Small intestine (tissue), 7 donors: ENCODE measurements at regions not wholly inside any gene's neighbourhood (a gene's known extent, or its start where the extent isn't known, plus 50 kb on each side); places are given as distances from the start of the nearest gene placed in this dataset.
"Not testable (repeated sequence)": the region's sequence is repeated elsewhere in the genome, so short reads cannot be mapped to it uniquely, and the experiment has no call there.

ENCODE experiments used
- DNase-seq, 2 donors: peaks; one replicate each; pipeline versions ENCODE4 v3.0.0 to v3.0.0-alpha.2; 2013
- FAIRE-seq: peaks from 2 replicates; lab custom pipeline; 2012; peaks lifted over from hg19 to GRCh38; lab: Jason Lieb, UNC
- H3K27ac ChIP-seq, 3 donors: one replicate each; pipeline ENCODE4 v1.5.1; 2013; ENCODE audit warnings: low read length in 2 of 3, mild to moderate bottlenecking in 2 of 3, control low read depth in 1 of 3, inconsistent platforms in 1 of 3, low read depth in 1 of 3, moderate library complexity in 1 of 3
- H3K27me3 ChIP-seq, 3 donors: one replicate each; pipeline ENCODE4 v1.6.1; 2013; ENCODE audit warnings: low read length in 3 of 3, inconsistent platforms in 1 of 3; ENCODE audit not compliant: control insufficient read depth in 3 of 3, insufficient read depth in 3 of 3
- H3K36me3 ChIP-seq, 3 donors: one replicate each; pipeline ENCODE4 v1.6.1; 2013; ENCODE audit warnings: low read length in 3 of 3, inconsistent platforms in 1 of 3, low read depth in 1 of 3, mild to moderate bottlenecking in 1 of 3, moderate library complexity in 1 of 3; ENCODE audit not compliant: control insufficient read depth in 3 of 3, insufficient read depth in 2 of 3
- H3K4me1 ChIP-seq, 3 donors: one replicate each; pipeline ENCODE4 v1.6.1; 2013; ENCODE audit warnings: low read length in 2 of 3, inconsistent platforms in 1 of 3, low read depth in 1 of 3, mild to moderate bottlenecking in 1 of 3, moderate library complexity in 1 of 3; ENCODE audit not compliant: control insufficient read depth in 3 of 3, insufficient read depth in 2 of 3
- H3K4me3 ChIP-seq, 3 donors: one replicate each; pipeline ENCODE4 v1.5.1; 2013; ENCODE audit warnings: low read length in 3 of 3, control low read depth in 1 of 3, inconsistent platforms in 1 of 3, low read depth in 1 of 3, mild to moderate bottlenecking in 1 of 3, moderate library complexity in 1 of 3
- H3K9me3 ChIP-seq, 2 donors: one replicate each; pipeline ENCODE4 v1.6.1; 2013; ENCODE audit warnings: low read depth in 1 of 2, low read length in 1 of 2; ENCODE audit not compliant: control insufficient read depth in 2 of 2, insufficient read depth in 1 of 2
- WGBS, 3 donors: extraction: QIAGEN DNeasy Blood & Tissue Kit; methylation state at CpG; one replicate each; pipeline ENCODE4 v1.1.7; 2013; 5-methylcytosine and 5-hydroxymethylcytosine counted together
- donor health status: healthy with polysubstance abuse.
- donor health status: control.
- donor health status: control.
- donor health status: Bipolar disorder and iron deficiency.
- donor health status: healthy.

DNA sequence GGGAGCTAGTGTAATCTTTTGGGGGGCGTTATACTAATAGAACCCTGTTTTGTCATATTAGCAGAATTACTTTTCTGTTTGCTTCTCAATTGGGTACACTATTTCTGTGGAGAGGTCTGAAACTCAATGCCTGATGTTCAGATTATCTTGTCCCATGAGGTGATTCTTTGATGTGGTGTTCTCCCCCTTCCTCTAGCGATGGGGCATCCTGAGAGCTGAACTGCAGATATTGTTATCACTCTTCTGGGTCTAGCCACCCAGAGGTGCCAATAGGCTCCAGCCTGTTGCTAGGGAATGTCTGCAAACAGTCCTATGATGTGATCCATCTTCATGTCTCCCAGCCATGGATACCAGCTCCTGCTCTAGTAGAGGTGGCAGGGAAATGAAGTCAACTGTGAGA, 233.1 kb upstream of the RASA1 start:
- 68 to 90% (median 70%) methylated on average over 2 of the region's 2 CpGs for WGBS, 3 donors
- Histone ChIP-seq H3K27ac (no peak overlapping the region), H3K4me3 (no peak overlapping the region), H3K36me3 (no peaks in the 10 kb centered on the region), H3K9me3 (peaks cover 0 to 9% of the 10 kb centered on the region in 2 donors), H3K4me1 (no peaks in the 10 kb centered on the region), H3K27me3 (no peaks in the 10 kb centered on the region)
- DNase-seq: peak in 1 of 2 donors; percentile 7
- no peak for FAIRE-seq

- Histone ChIP-seq H3K27ac (no peak overlapping the region), H3K36me3 (no peaks in the 10 kb centered on the region), H3K27me3 (no peaks in the 10 kb centered on the region), H3K9me3 (no peaks in the 10 kb centered on the region), H3K4me3 (no peak overlapping the region), H3K4me1 (no peaks in the 10 kb centered on the region)
- 59 to 88% (median 80%) methylated on average over 7 of the region's 7 CpGs for WGBS, 3 donors
- no peak for FAIRE-seq
- DNase-seq: no peak
Measured at GRCh38 chr5:87042554-87042953, 225.1 kb upstream of the RASA1 start.

- WGBS, 3 donors: 36 to 67% (median 37%) methylated on average over 1 of the region's 1 CpG
- H3K4me1 ChIP-seq: no peaks in the 10 kb centered on the region
- FAIRE-seq (no peak), DNase-seq (no peak)
- H3K36me3 ChIP-seq: no peaks in the 10 kb centered on the region
- H3K27me3 ChIP-seq: no peaks in the 10 kb centered on the region
- H3K4me3 ChIP-seq: no peak overlapping the region
- peaks cover 0 to 12% of the 10 kb centered on the region in 2 donors for H3K9me3 ChIP-seq
- no peak overlapping the region for H3K27ac ChIP-seq
Measured at GRCh38 chr5:87048156-87048555, 219.5 kb upstream of the RASA1 start.

- 80 to 88% (median 80%) methylated on average over 6 of the region's 6 CpGs for WGBS, 3 donors
- peaks cover 0 to 12% of the 10 kb centered on the region in 2 donors for H3K9me3 ChIP-seq
- not testable (repeated sequence) for H3K4me1 ChIP-seq, H3K36me3 ChIP-seq, DNase-seq, FAIRE-seq, H3K27ac ChIP-seq, H3K4me3 ChIP-seq, H3K27me3 ChIP-seq
Measured at GRCh38 chr5:87049012-87049411, 218.7 kb upstream of the RASA1 start.

- FAIRE-seq (no peak), DNase-seq (no peak)
- Histone ChIP-seq H3K27ac (no peak overlapping the region), H3K4me1 (no peaks in the 10 kb centered on the region), H3K4me3 (no peak overlapping the region), H3K9me3 (peaks cover 0 to 12% of the 10 kb centered on the region in 2 donors), H3K36me3 (no peaks in the 10 kb centered on the region), H3K27me3 (no peaks in the 10 kb centered on the region)
- 76 to 95% (median 77%) methylated on average over 3 of the region's 3 CpGs for WGBS, 3 donors
Measured at GRCh38 chr5:87051502-87052113, 216.1 kb upstream of the RASA1 start.

DNA sequence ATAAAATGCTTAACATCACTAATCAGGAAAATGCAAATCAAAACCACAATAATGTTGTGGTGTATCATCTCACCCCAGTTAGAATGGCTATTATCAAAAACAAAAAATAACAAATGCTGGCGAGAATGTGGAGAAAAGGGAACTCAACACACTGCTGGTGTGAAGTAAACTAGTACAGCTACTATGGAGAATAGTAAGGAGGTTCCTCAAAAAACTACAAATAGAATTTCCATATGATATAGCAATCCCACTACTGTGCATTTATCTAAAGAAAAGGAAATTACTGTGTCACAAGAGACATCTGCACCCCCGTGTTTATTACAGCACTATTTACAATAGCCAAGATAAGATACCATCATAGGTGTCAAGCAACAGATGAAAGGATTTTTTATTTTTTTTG, 214.5 kb upstream of the RASA1 start:
- no peaks in the 10 kb centered on the region for H3K27me3 ChIP-seq
- no peak overlapping the region for H3K4me3 ChIP-seq
- H3K36me3 ChIP-seq: no peaks in the 10 kb centered on the region
- no peak for FAIRE-seq
- peaks cover 0 to 12% of the 10 kb centered on the region in 2 donors for H3K9me3 ChIP-seq
- no peak overlapping the region for H3K27ac ChIP-seq
- no peak for DNase-seq
- 50 to 59% (median 58%) methylated on average over 2 of the region's 2 CpGs for WGBS, 3 donors
- no peaks in the 10 kb centered on the region for H3K4me1 ChIP-seq

GRCh38 chr5:87054821-87055220, 212.9 kb upstream of the RASA1 start:
- FAIRE-seq: no peak
- no peak overlapping the region for H3K4me3 ChIP-seq
- peaks cover 0 to 6% of the 10 kb centered on the region in 2 donors for H3K9me3 ChIP-seq
- no peaks in the 10 kb centered on the region for H3K27me3 ChIP-seq
- H3K36me3 ChIP-seq: no peaks in the 10 kb centered on the region
- no peak overlapping the region for H3K27ac ChIP-seq
- no peak for DNase-seq
- no peaks in the 10 kb centered on the region for H3K4me1 ChIP-seq

- FAIRE-seq (no peak), DNase-seq (no peak)
- WGBS, 3 donors: 87 to 97% (median 94%) methylated on average over 1 of the region's 1 CpG
- Histone ChIP-seq H3K27ac (no peak overlapping the region), H3K4me1 (no peaks in the 10 kb centered on the region), H3K9me3 (no peaks in the 10 kb centered on the region), H3K4me3 (no peak overlapping the region), H3K36me3 (no peaks in the 10 kb centered on the region), H3K27me3 (no peaks in the 10 kb centered on the region)
Measured at GRCh38 chr5:87061046-87061445, 206.6 kb upstream of the RASA1 start.

- no peak for DNase-seq
Measured at GRCh38 chr5:87069311-87069710, 198.4 kb upstream of the RASA1 start.

More at GRCh38 chr5:87069311-87069710, 198.4 kb upstream of the RASA1 start:
- H3K36me3 ChIP-seq: no peaks in the 10 kb centered on the region
- no peaks in the 10 kb centered on the region for H3K27me3 ChIP-seq
- H3K9me3 ChIP-seq: no peaks in the 10 kb centered on the region
- H3K4me3 ChIP-seq: no peak overlapping the region
- no peaks in the 10 kb centered on the region for H3K4me1 ChIP-seq
- no peak overlapping the region for H3K27ac ChIP-seq
- FAIRE-seq: no peak
- whole genome bisulfite sequencing, 3 donors: 76 to 82% (median 80%) methylated on average over 2 of the region's 2 CpGs
